OCI-LY3 (cell line): ENCODE measurements at regions not wholly inside any gene's neighbourhood (a gene's known extent, or its start where the extent isn't known, plus 50 kb on each side); places are given as distances from the start of the nearest gene placed in this dataset.

Source experiments
- CTCF ChIP-seq: fragments of 200-600, 300-600 bp; sonication (generic); IDR thresholded peaks from 2 replicates; pipeline ENCODE4 v1.5.1; 2014; ENCODE audit warnings: antibody characterized with exemption, low read length, low read depth
- EZH2phosphoT487 ChIP-seq: fragments of 200-600 bp; shearing (Covaris generic); IDR thresholded peaks from 2 replicates; pipeline ENCODE4 v1.6.1; 2018; ENCODE audit warnings: antibody characterized with exemption, mixed run types, low read depth

GRCh38 chr4:24141836-24142235, 252.0 kb upstream of the PPARGC1A start:
- TF ChIP-seq CTCF (no peak), EZH2phosphoT487 (no peak)
